WTC11 (cell line): ENCODE measurements at regions not wholly inside any gene's neighbourhood (a gene's known extent, or its start where the extent isn't known, plus 50 kb on each side); places are given as distances from the start of the nearest gene placed in this dataset.

Experiments
- ATAC-seq: fragments of 200-7000 bp; cut with Tn5 transposase; 2 replicates; pipeline ENCODE4 v1.10.0; 2021; ENCODE audit warnings: mild to moderate bottlenecking, moderate library complexity
- CTCF ChIA-PET: fragments of 300-600 bp; sonication (Branson Sonifier 250); formaldehyde crosslinking; loops from one replicate; lab custom pipeline; 2021; ENCODE audit warnings: antibody characterized with exemption; lab: Charles Lee
- POLR2A ChIA-PET: fragments of 350-600 bp; sonication (Branson Sonifier 250); formaldehyde crosslinking; loops from one replicate; lab custom pipeline; 2021; ENCODE audit warnings: antibody characterized with exemption; lab: Charles Lee
- DNase-seq: peaks from one replicate; pipeline ENCODE4 v3.0.0; 2021; ENCODE audit warnings: low spot score
- H3K27ac Mint-ChIP-seq: 2 replicates; pipeline ENCODE4 v1.8.0; 2021; ENCODE audit warnings: mixed read lengths
- H3K27me3 Mint-ChIP-seq: 2 replicates; pipeline ENCODE4 v1.8.0; 2021; ENCODE audit warnings: low read depth, mild to moderate bottlenecking, moderate library complexity, mixed read lengths
- H3K36me3 Mint-ChIP-seq: 2 replicates; pipeline ENCODE4 v1.8.0; 2021; ENCODE audit warnings: mixed read lengths
- H3K4me1 Mint-ChIP-seq: 2 replicates; pipeline ENCODE4 v1.8.0; 2022; ENCODE audit warnings: mixed read lengths
- H3K4me3 Mint-ChIP-seq: 2 replicates; pipeline ENCODE4 v1.8.0; 2021; ENCODE audit warnings: mild to moderate bottlenecking, moderate library complexity, mixed read lengths
- H3K9me3 Mint-ChIP-seq: 2 replicates; pipeline ENCODE4 v1.8.0; 2021; ENCODE audit warnings: mixed read lengths
- AR ChIP-seq: fragments of 250-450 bp; sonication (Bioruptor Pico); IDR thresholded peaks from 2 replicates; pipeline ENCODE4 v1.9.0; 2021; ENCODE audit warnings: mild to moderate bottlenecking
- CBFB ChIP-seq: sonication (generic); formaldehyde crosslinking; IDR thresholded peaks from 2 replicates; pipeline ENCODE4 v1.8.1; 2022; ENCODE audit warnings: mild to moderate bottlenecking, low read depth, missing genetic modification reagents
- CDX4 ChIP-seq: fragments of 250-450 bp; sonication (Bioruptor Pico); IDR thresholded peaks from 2 replicates; pipeline ENCODE4 v1.9.0; 2021; ENCODE audit warnings: moderate library complexity, mild to moderate bottlenecking, inconsistent platforms, borderline replicate concordance
- ERG ChIP-seq: fragments of 250-450 bp; sonication (Bioruptor Pico); IDR thresholded peaks from 2 replicates; pipeline ENCODE4 v1.8.0; 2021; ENCODE audit warnings: mild to moderate bottlenecking
- GTF2I ChIP-seq: fragments of 250-450 bp; sonication (Bioruptor Pico); conservative IDR thresholded peaks from 2 replicates; pipeline ENCODE4 v1.4.0; 2021; ENCODE audit warnings: mild to moderate bottlenecking
- MAX ChIP-seq: sonication (generic); formaldehyde crosslinking; IDR thresholded peaks from 2 replicates; pipeline ENCODE4 v1.8.0; 2022; ENCODE audit warnings: mild to moderate bottlenecking, missing genetic modification reagents
- MLX ChIP-seq: sonication (generic); formaldehyde crosslinking; IDR thresholded peaks from 2 replicates; pipeline ENCODE4 v1.8.1; 2023; ENCODE audit warnings: mild to moderate bottlenecking, missing genetic modification reagents, moderate library complexity
- MYBL2 ChIP-seq: sonication (generic); formaldehyde crosslinking; IDR thresholded peaks from 2 replicates; pipeline ENCODE4 v1.8.1; 2023; ENCODE audit warnings: mild to moderate bottlenecking, moderate library complexity, missing genetic modification reagents
- NFATC4 ChIP-seq: fragments of 250-450 bp; sonication (Bioruptor Pico); IDR thresholded peaks from 2 replicates; pipeline ENCODE4 v1.9.0; 2021; ENCODE audit warnings: mild to moderate bottlenecking
- NFE2L1 ChIP-seq: sonication (generic); formaldehyde crosslinking; IDR thresholded peaks from 2 replicates; pipeline ENCODE4 v1.8.1; 2023; ENCODE audit warnings: missing genetic modification reagents
- NFYB ChIP-seq: sonication (generic); formaldehyde crosslinking; conservative IDR thresholded peaks from 2 replicates; pipeline ENCODE4 v1.8.0; 2022; ENCODE audit warnings: low read depth, missing genetic modification reagents
- NR1H2 ChIP-seq: sonication (generic); formaldehyde crosslinking; IDR thresholded peaks from 2 replicates; pipeline ENCODE4 v1.9.0; 2021; ENCODE audit warnings: mild to moderate bottlenecking, moderate library complexity, missing genetic modification reagents
- SMAD3 ChIP-seq: sonication (generic); formaldehyde crosslinking; IDR thresholded peaks from 2 replicates; pipeline ENCODE4 v1.8.0; 2022; ENCODE audit warnings: missing genetic modification reagents, mild to moderate bottlenecking, borderline replicate concordance
- SMAD4 ChIP-seq: sonication (generic); formaldehyde crosslinking; IDR thresholded peaks from 2 replicates; pipeline ENCODE4 v1.8.0; 2022; ENCODE audit warnings: mild to moderate bottlenecking, missing genetic modification reagents
- STAT6 ChIP-seq: sonication (generic); formaldehyde crosslinking; conservative IDR thresholded peaks from 2 replicates; pipeline ENCODE4 v1.8.1; 2023; ENCODE audit warnings: mild to moderate bottlenecking, low read depth, missing genetic modification reagents, moderate library complexity
- ZBTB21 ChIP-seq: sonication (generic); formaldehyde crosslinking; IDR thresholded peaks from 2 replicates; pipeline ENCODE4 v1.8.1; 2023; ENCODE audit warnings: mild to moderate bottlenecking, missing genetic modification reagents, borderline replicate concordance
- ZNF219 ChIP-seq: sonication (generic); formaldehyde crosslinking; IDR thresholded peaks from 2 replicates; pipeline ENCODE4 v1.8.0; 2023; ENCODE audit warnings: missing genetic modification reagents, mild to moderate bottlenecking, borderline replicate concordance
- ZNF232 ChIP-seq: sonication (generic); formaldehyde crosslinking; IDR thresholded peaks from 2 replicates; pipeline ENCODE4 v1.8.0; 2022; ENCODE audit warnings: mild to moderate bottlenecking, missing genetic modification reagents
- ZNF416 ChIP-seq: fragments of 250-450 bp; sonication (Bioruptor Pico); IDR thresholded peaks from 2 replicates; pipeline ENCODE4 v1.9.0; 2021; ENCODE audit warnings: mild to moderate bottlenecking, inconsistent platforms
- ZNF423 ChIP-seq: fragments of 250-450 bp; sonication (Bioruptor Pico); IDR thresholded peaks from 2 replicates; pipeline ENCODE4 v2.1.2; 2022; ENCODE audit warnings: mild to moderate bottlenecking, moderate library complexity
- ZNF512 ChIP-seq: sonication (generic); formaldehyde crosslinking; IDR thresholded peaks from 2 replicates; pipeline ENCODE4 v1.8.1; 2022; ENCODE audit warnings: missing genetic modification reagents, borderline replicate concordance
- ZNF671 ChIP-seq: fragments of 250-450 bp; sonication (Bioruptor Pico); IDR thresholded peaks from 2 replicates; pipeline ENCODE4 v1.8.0; 2021; ENCODE audit warnings: mild to moderate bottlenecking

GRCh38 chr5:74141053-74141452 is 499.5 kb downstream of the ENC1 start (continued):
- TF ChIP-seq AR (CRISPR knock-in tag) (no peak), ZNF219 (CRISPR knock-in tag) (no peak), ZNF512 (no peak), GTF2I (CRISPR knock-in tag) (no peak), MAX (CRISPR knock-in tag) (no peak), ZNF671 (CRISPR knock-in tag) (no peak)

- CTCF ChIA-PET, result no interaction called here
Measured at GRCh38 chr5:74140409-74140808, 500.1 kb downstream of the ENC1 start.

GRCh38 chr5:74139589-74139988 is 500.9 kb downstream of the ENC1 start:
- Mint-ChIP-seq H3K4me3 (no peak overlapping the region), H3K27me3 (no peaks in the 10 kb centered on the region), H3K4me1 (peaks cover 22% of the 10 kb centered on the region), H3K9me3 (no peaks in the 10 kb centered on the region), H3K36me3 (no peaks in the 10 kb centered on the region), H3K27ac (no peak overlapping the region)
- ChIA-PET CTCF (no interaction called here), POLR2A (no interaction called here)
- no peak for ATAC-seq
- no peak for DNase-seq
- TF ChIP-seq MLX (CRISPR knock-in tag) (no peak), NR1H2 (CRISPR knock-in tag) (no peak), ZNF512 (no peak), STAT6 (CRISPR knock-in tag) (no peak), NFYB (no peak), SMAD4 (CRISPR knock-in tag) (no peak)

More at GRCh38 chr5:74140409-74140808, 500.1 kb downstream of the ENC1 start:
- no peaks in the 10 kb centered on the region for H3K9me3 Mint-ChIP-seq
- no peak for TF ChIP-seq NFATC4 (CRISPR knock-in tag)
- TF ChIP-seq NFE2L1 (CRISPR knock-in tag), result no peak
- TF ChIP-seq ZNF219 (CRISPR knock-in tag), result no peak
- TF ChIP-seq CDX4 (CRISPR knock-in tag), result no peak
- no peak for TF ChIP-seq ZNF232
- no peak for TF ChIP-seq GTF2I (CRISPR knock-in tag)
- no peak for TF ChIP-seq NFYB
- TF ChIP-seq MLX (CRISPR knock-in tag), result no peak
- no peak for TF ChIP-seq CBFB (CRISPR knock-in tag)
- TF ChIP-seq MYBL2 (CRISPR knock-in tag), result no peak
- no peak for TF ChIP-seq ZNF423 (CRISPR knock-in tag)
- TF ChIP-seq SMAD3 (CRISPR knock-in tag), result no peak
- no peak for TF ChIP-seq ERG
- no peak for TF ChIP-seq ZNF416 (CRISPR knock-in tag)
- no peak for TF ChIP-seq ZBTB21 (CRISPR knock-in tag)
- peaks cover 22% of the 10 kb centered on the region for H3K4me1 Mint-ChIP-seq
- H3K4me3 Mint-ChIP-seq, result no peak overlapping the region
- no peak overlapping the region for H3K27ac Mint-ChIP-seq
- no peak for ATAC-seq
- DNase-seq, result no peak
- H3K36me3 Mint-ChIP-seq, result no peaks in the 10 kb centered on the region
- no peaks in the 10 kb centered on the region; the same call in 1 of the 2 replicates for H3K27me3 Mint-ChIP-seq
- POLR2A ChIA-PET, result no interaction called here
